ENCODE measurements at regions not wholly inside any gene's neighbourhood (a gene's known extent, or its start where the extent isn't known, plus 50 kb on each side); places are given as distances from the start of the nearest gene placed in this dataset.

DNA sequence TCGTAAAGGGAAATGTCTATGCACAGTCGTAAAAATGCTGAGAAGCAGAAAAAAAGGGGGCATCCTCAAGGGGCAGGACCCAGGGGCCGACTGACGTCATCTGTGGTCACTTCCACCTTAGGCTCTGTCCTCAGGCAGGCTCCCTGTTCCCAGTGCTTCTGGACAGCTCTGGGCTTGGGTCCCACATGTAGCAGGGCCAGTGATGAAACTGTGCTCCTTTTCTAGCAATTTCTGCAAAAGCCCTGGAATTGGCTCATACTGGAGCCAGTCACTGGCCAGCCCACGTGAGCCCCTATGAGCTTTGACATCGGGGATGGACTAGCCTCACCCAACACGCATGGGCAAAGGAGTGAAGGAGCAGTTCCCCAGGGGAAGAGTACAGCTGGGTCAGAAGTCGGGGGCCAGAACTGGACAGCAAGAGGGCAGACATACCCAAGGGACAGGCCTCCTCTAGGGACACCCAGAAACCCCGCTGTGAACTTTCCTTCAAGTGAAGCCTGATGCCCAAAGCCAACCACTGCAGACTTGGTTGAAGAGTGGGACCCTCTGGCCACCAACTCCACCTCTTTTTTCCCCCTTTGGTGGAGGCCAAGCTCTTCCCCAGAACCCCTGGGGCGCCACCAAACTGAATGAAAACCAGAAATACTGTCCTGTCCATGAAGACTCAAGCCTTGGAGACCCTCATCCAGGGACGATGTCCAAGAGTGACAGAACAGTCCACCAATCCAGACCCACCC lies 1349.0 kb downstream of the BRD1 start:
- Histone ChIP-seq H3K4me1 (replicated peaks in 1 of 2) (peaks cover 3 to 4% of the 10 kb centered on the region in 2 donors), H3K27ac (no peak overlapping the region), H3K9me3 (replicated peaks in 1 of 3) (no peaks in the 10 kb centered on the region), H3K27me3 (no peaks in the 10 kb centered on the region), H3K36me3 (replicated peaks in 1 of 2) (no peaks in the 10 kb centered on the region), H3K4me3 (no peak overlapping the region)
- 87 to 92% (median 91%) methylated on average over 10 to 11 of the region's 11 CpGs for WGBS, 4 donors
- DNase-seq, result no peak
- TF ChIP-seq CTCF (IDR thresholded peaks at IDR 0.05) (no peak), POLR2A (IDR thresholded peaks at IDR 0.05) (no peak)
- intact Hi-C loops (cut with DNase I), result no loop called here

GRCh38 chr22:48478124-48478523 lies 1349.5 kb downstream of the BRD1 start:
- no peaks in the 10 kb centered on the region for H3K27me3 ChIP-seq
- peaks cover 3 to 4% of the 10 kb centered on the region in 2 donors for H3K4me1 ChIP-seq (replicated peaks in 1 of 2)
- no peaks in the 10 kb centered on the region for H3K36me3 ChIP-seq (replicated peaks in 1 of 2)
- intact Hi-C loops (cut with DNase I), result no loop called here
- WGBS, 4 donors, result 87 to 93% (median 90%) methylated on average over 9 to 11 of the region's 11 CpGs
- no peak overlapping the region for H3K4me3 ChIP-seq
- H3K9me3 ChIP-seq (replicated peaks in 1 of 3), result no peaks in the 10 kb centered on the region
- no peak for DNase-seq
- H3K27ac ChIP-seq, result no peak overlapping the region
- TF ChIP-seq POLR2A (IDR thresholded peaks at IDR 0.05) (no peak), CTCF (IDR thresholded peaks at IDR 0.05) (no peak)

DNA sequence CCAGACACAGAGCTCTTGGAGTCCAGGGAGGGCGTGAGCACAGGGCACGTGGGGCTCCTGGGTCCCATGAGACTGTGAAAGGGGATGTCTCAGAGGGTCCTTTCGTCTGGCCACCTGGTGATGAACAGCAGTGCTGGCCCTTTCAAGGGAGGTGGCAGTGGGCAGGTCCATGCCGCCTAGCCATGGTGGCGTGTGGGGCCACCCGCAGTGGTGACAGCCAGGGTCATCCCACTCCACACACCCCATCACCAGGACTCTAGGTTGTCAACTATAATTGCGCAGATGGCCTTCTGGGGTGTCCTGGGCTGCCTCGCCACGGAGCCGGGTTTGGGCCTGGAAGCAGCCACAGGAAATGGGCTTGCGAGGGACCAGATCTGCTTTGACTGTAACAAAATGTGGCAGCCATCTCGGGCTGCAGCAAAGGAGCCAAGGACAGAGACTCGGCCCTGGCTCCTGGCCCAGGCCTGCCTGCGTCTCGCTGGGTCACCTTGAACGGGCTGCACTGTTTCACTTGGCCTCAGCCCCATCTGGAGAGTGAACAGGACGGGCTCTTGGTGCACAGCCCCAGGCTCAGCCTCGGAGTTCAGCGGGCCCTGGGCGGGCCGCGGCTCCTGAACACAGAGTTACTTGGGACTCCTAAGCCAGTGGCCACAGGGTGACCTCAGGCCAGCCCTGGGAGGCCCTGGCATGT lies 1350.5 kb downstream of the BRD1 start:
- H3K27ac ChIP-seq, result peak overlapping the region in 1 of 5 donors; percentile 45
- TF ChIP-seq POLR2A (IDR thresholded peaks at IDR 0.05), result no peak
- no peak for TF ChIP-seq CTCF (IDR thresholded peaks at IDR 0.05)
- intact Hi-C loops (cut with DNase I), result no loop called here
- H3K27me3 ChIP-seq, result no peaks in the 10 kb centered on the region
- DNase-seq, result peak; percentile 77 to 89 (median 82)
- 24 to 47% (median 35%) methylated on average over 6 to 22 of the region's 22 CpGs for WGBS, 4 donors
- peaks cover 3 to 4% of the 10 kb centered on the region in 2 donors for H3K4me1 ChIP-seq (replicated peaks in 1 of 2)
- no peak overlapping the region for H3K4me3 ChIP-seq
- no peaks in the 10 kb centered on the region for H3K9me3 ChIP-seq (replicated peaks in 1 of 3)
- H3K36me3 ChIP-seq (replicated peaks in 1 of 2), result no peaks in the 10 kb centered on the region

DNA sequence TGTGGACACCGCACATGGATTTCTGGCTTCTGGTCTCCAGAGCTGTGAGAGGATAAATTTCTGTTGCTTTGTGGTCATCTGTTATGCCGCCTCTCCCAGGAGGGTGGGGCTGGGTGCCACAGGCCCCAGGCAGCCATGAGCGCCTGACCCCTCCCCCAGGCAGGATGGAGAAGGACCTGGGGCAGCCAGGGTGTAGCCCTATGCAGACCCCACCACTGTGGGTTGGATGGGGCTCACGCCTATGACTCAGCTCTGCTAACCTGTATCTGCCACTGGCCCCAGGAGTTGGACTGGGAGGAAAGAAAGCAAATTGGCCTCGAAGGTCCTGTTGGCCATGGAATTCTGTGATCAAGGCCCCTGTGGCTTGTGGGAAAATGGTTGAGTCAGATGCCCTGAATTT lies 1351.1 kb downstream of the BRD1 start:
- WGBS, 4 donors, result 76 to 84% (median 81%) methylated on average over 3 to 5 of the region's 5 CpGs

More for the DNA sequence above, 1351.1 kb downstream of the BRD1 start:
- peak overlapping the region in 1 of 5 donors; percentile 45 for H3K27ac ChIP-seq
- H3K27me3 ChIP-seq, result no peaks in the 10 kb centered on the region
- H3K9me3 ChIP-seq (replicated peaks in 1 of 3), result no peaks in the 10 kb centered on the region
- peaks cover 3 to 4% of the 10 kb centered on the region in 2 donors for H3K4me1 ChIP-seq (replicated peaks in 1 of 2)
- TF ChIP-seq POLR2A (IDR thresholded peaks at IDR 0.05) (no peak), CTCF (IDR thresholded peaks at IDR 0.05) (no peak)
- peak in 2 of 7 donors; percentile 12 to 17 for DNase-seq
- H3K4me3 ChIP-seq, result no peak overlapping the region
- no peaks in the 10 kb centered on the region for H3K36me3 ChIP-seq (replicated peaks in 1 of 2)
- intact Hi-C loops (cut with DNase I), result no loop called here

Measured in adrenal gland (tissue), 9 donors.